Esophagus muscularis mucosa (tissue), 3 donors: ENCODE measurements at regions not wholly inside any gene's neighbourhood (a gene's known extent, or its start where the extent isn't known, plus 50 kb on each side); places are given as distances from the start of the nearest gene placed in this dataset.

ENCODE experiments used
- CTCF ChIP-seq, 3 experiments: fragments of 200-600 bp in 2 of 3; fragments of 450-650 bp in 1 of 3; sonication (generic) in 2 of 3; IDR thresholded peaks; one replicate each; pipeline ENCODE4 v1.5.1; 2017 to 2019; ENCODE audit warnings: antibody characterized with exemption in 3 of 3, mild to moderate bottlenecking in 2 of 3, moderate library complexity in 1 of 3
- POLR2A ChIP-seq: fragments of 450-650 bp; IDR thresholded peaks from one replicate; pipeline ENCODE4 v1.6.1; 2017; ENCODE audit warnings: antibody characterized with exemption, moderate library complexity, mild to moderate bottlenecking, low read depth
- POLR2AphosphoS5 ChIP-seq, 2 donors: sonication (generic); formaldehyde crosslinking; IDR thresholded peaks; one replicate each; pipeline ENCODE4 v1.6.1; 2017; ENCODE audit warnings: antibody characterized with exemption in 2 of 2

DNA sequence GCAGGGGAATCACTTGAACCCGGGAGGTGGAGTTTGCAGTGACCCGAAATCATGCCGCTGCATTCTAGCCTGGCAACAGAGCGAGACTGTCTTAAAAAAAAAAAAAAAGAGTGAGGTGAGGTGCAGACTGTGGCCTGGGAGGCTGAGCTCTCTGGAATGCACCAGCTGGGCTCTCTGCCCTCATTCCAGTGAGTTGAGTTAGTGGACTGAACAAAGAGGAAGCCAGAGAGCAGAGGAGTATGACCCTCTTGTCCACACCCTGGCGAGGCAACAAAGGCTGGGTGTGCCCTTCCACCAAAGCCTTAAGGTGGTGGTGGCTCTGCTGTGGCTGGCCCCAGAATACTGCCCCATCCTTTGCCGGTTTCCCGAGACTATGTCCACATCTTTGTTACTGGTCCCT, 71.3 kb upstream of the ACKR3 start:
- no peak for TF ChIP-seq CTCF (IDR thresholded peaks at IDR 0.05)
- TF ChIP-seq POLR2A: no peak
- no peak for TF ChIP-seq POLR2AphosphoS5 (IDR thresholded peaks at IDR 0.05)
